Tibial nerve (tissue), 4 donors: ENCODE measurements at regions not wholly inside any gene's neighbourhood (a gene's known extent, or its start where the extent isn't known, plus 50 kb on each side); places are given as distances from the start of the nearest gene placed in this dataset.

Source experiments
- EP300 ChIP-seq, 2 donors: sonication (generic); formaldehyde crosslinking; IDR thresholded peaks; one replicate each; pipeline ENCODE4 v1.6.1; 2017; ENCODE audit warnings: antibody characterized with exemption in 2 of 2, mild to moderate bottlenecking in 1 of 2
- POLR2A ChIP-seq, 2 donors: fragments of 450-650 bp; IDR thresholded peaks; one replicate each; pipeline ENCODE4 v1.6.1; 2017; ENCODE audit warnings: antibody characterized with exemption in 2 of 2, mild to moderate bottlenecking in 2 of 2, moderate library complexity in 2 of 2
- TF ChIP-seq, protein P1 (sequence below), 5 experiments: fragments of 200-600 bp in 3 of 5; fragments of 450-650 bp in 2 of 5; sonication (generic) in 3 of 5; IDR thresholded peaks; one replicate each; pipeline ENCODE4 v1.5.1; 2016 to 2019; ENCODE audit warnings: antibody characterized with exemption in 5 of 5, mild to moderate bottlenecking in 3 of 5, moderate library complexity in 2 of 5

DNA sequence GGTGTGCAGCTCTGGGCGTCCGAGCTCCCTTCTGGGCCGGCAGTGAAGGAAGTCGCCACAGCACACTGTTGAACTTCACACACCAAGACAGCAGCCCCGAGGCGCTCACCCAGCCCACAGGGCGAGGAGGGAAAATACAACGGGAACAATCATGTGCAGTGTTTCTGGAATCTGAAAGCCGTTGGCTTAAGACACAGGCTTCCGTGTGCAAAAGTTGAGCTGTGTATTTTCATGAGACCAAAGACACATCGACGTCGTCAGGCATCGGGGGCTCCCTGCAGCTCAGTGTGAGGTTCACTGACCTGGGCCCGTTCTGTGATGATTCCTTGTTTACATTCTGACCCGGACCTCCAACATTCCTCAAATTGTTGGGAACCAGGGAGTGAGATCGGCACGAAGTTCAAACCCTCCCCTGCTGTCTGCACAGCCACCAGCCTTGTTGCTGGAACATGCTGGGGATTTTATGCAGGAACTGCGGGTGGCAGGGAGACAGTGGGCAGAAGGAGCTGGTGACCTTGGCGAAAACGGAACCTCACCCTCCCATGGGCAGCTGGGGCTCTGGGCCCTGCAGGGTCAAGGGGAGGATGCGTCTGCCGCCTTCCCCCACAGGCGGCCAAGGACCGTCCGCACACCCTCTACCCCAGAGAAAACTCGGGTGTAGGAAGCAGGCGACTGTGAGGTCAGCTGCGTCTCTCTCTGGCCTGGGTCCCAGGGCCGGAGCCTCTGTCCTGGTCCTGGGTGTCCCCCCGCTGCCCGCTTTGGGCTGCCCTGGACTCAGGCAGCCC, 72.2 kb downstream of the METRNL start:
- TF ChIP-seq, protein P1, sequence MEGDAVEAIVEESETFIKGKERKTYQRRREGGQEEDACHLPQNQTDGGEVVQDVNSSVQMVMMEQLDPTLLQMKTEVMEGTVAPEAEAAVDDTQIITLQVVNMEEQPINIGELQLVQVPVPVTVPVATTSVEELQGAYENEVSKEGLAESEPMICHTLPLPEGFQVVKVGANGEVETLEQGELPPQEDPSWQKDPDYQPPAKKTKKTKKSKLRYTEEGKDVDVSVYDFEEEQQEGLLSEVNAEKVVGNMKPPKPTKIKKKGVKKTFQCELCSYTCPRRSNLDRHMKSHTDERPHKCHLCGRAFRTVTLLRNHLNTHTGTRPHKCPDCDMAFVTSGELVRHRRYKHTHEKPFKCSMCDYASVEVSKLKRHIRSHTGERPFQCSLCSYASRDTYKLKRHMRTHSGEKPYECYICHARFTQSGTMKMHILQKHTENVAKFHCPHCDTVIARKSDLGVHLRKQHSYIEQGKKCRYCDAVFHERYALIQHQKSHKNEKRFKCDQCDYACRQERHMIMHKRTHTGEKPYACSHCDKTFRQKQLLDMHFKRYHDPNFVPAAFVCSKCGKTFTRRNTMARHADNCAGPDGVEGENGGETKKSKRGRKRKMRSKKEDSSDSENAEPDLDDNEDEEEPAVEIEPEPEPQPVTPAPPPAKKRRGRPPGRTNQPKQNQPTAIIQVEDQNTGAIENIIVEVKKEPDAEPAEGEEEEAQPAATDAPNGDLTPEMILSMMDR (IDR thresholded peaks at IDR 0.05) = no peak
- TF ChIP-seq EP300 (IDR thresholded peaks at IDR 0.05) (peak in 1 of 2 donors; percentile 75), POLR2A (IDR thresholded peaks at IDR 0.05) (no peak)
